ENCODE measurements at regions not wholly inside any gene's neighbourhood (a gene's known extent, or its start where the extent isn't known, plus 50 kb on each side); places are given as distances from the start of the nearest gene placed in this dataset.

DNA sequence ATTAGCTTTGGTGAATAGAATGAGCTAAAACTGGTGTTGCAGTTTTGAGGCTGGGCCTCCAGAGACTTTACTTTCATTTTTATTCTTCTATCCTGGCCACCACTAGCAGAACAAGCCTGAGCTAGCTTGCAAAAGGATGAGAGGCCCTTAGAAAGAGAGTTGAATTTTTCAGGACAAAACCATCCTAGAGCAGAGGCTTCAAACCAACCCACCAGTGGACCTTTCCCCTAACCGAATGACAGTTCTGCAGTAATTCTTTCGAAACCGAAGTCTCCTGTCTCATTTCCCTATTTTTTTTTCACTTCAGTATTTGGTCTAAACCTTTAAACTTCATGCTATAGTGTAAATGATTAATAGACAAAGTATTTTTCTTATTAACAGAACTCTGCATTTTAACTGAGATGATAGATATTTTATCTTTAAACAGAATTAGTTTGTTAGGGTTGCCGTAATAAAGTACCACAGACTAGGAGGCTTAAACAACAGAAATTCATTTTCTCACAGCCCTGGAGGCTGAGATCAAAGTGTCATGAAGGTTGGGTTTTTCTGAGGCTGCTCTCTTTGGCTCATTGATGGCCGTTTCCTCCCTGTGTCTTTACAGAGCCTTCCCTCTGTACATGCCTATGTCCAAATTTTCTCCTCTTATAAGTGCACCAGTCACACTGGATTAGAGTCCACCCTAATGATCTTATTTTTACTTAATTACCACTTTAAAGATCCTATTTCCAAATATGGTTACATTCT is 80.6 kb upstream of the PAK5 start:
- Histone ChIP-seq H3K4me3 (no peak overlapping the region), H3K27ac (no peak overlapping the region), H3K36me3 (no peaks in the 10 kb centered on the region), H3K4me1 (replicated peaks) (no peaks in the 10 kb centered on the region), H3K27me3 (replicated peaks; ENCODE audit: insufficient read depth) (no peaks in the 10 kb centered on the region), H3K9me3 (no peaks in the 10 kb centered on the region)
- no peak for TF ChIP-seq POLR2AphosphoS5 (IDR thresholded peaks at IDR 0.05)
- TF ChIP-seq POLR2A (IDR thresholded peaks at IDR 0.05) = no peak
- TF ChIP-seq, protein P1, sequence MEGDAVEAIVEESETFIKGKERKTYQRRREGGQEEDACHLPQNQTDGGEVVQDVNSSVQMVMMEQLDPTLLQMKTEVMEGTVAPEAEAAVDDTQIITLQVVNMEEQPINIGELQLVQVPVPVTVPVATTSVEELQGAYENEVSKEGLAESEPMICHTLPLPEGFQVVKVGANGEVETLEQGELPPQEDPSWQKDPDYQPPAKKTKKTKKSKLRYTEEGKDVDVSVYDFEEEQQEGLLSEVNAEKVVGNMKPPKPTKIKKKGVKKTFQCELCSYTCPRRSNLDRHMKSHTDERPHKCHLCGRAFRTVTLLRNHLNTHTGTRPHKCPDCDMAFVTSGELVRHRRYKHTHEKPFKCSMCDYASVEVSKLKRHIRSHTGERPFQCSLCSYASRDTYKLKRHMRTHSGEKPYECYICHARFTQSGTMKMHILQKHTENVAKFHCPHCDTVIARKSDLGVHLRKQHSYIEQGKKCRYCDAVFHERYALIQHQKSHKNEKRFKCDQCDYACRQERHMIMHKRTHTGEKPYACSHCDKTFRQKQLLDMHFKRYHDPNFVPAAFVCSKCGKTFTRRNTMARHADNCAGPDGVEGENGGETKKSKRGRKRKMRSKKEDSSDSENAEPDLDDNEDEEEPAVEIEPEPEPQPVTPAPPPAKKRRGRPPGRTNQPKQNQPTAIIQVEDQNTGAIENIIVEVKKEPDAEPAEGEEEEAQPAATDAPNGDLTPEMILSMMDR (IDR thresholded peaks at IDR 0.05) = no peak
- intact Hi-C loops (cut with DNase I) = no loop called here
- WGBS = 91% methylated on average over 5 of the region's 5 CpGs
- DNase-seq (ENCODE audit: low spot score) = no peak

DNA sequence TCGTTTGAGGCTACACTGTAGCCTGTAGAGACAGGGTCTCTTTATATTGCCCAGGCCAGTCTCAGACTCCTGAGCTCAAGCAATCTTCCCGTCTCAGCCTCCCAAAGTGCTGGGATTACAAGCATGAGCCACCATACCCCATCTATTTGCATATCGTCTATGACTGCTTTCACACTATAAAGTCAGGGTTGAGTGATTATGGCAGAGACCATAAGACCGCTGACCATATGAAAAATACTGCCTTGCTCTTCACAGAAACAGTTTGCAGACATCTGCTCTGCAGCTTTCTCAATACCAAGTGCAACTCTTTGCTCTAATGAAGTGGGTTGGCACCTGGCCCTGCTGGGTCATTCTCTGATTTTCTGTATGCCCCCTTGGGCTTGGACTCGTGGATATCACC is 79.5 kb upstream of the PAK5 start:
- Histone ChIP-seq H3K27ac (no peak overlapping the region), H3K4me3 (no peak overlapping the region), H3K27me3 (replicated peaks; ENCODE audit: insufficient read depth) (no peaks in the 10 kb centered on the region), H3K36me3 (no peaks in the 10 kb centered on the region), H3K4me1 (replicated peaks) (no peaks in the 10 kb centered on the region), H3K9me3 (no peaks in the 10 kb centered on the region)
- 86% methylated on average over 5 of the region's 5 CpGs for WGBS
- no peak for TF ChIP-seq POLR2A (IDR thresholded peaks at IDR 0.05)
- TF ChIP-seq, protein P1 (IDR thresholded peaks at IDR 0.05) = no peak
- no peak for TF ChIP-seq POLR2AphosphoS5 (IDR thresholded peaks at IDR 0.05)
- no peak for DNase-seq (ENCODE audit: low spot score)
- intact Hi-C loops (cut with DNase I) = no loop called here

DNA sequence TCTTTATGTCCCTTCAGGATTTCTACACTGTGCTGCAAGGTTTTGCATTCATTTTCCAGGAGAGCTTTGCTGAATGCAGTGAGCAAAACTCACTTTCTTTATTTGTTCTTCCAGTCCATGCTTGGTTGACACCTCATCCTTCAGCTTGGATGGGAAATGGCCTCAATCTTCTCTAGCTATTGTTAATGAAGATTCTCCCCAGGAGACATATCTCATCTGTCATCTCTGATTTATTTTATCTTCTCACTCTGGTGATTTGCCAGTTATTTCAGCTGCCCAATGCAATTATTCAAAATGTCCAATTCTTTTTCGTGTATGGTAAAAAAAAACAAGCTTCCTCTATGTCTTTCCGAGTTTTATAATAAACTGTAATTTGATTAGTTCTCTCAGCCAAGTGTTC is 77.9 kb upstream of the PAK5 start:
- Histone ChIP-seq H3K4me3 (no peak overlapping the region), H3K27ac (no peak overlapping the region), H3K36me3 (no peaks in the 10 kb centered on the region), H3K27me3 (replicated peaks; ENCODE audit: insufficient read depth) (no peaks in the 10 kb centered on the region), H3K9me3 (no peaks in the 10 kb centered on the region), H3K4me1 (replicated peaks) (no peaks in the 10 kb centered on the region)
- TF ChIP-seq POLR2AphosphoS5 (IDR thresholded peaks at IDR 0.05) (no peak), POLR2A (IDR thresholded peaks at IDR 0.05) (no peak)
- TF ChIP-seq, protein P1 (IDR thresholded peaks at IDR 0.05) = no peak
- intact Hi-C loops (cut with DNase I) = no loop called here
- DNase-seq (ENCODE audit: low spot score) = no peak
- 35% methylated on average over 2 of the region's 2 CpGs for WGBS

DNA sequence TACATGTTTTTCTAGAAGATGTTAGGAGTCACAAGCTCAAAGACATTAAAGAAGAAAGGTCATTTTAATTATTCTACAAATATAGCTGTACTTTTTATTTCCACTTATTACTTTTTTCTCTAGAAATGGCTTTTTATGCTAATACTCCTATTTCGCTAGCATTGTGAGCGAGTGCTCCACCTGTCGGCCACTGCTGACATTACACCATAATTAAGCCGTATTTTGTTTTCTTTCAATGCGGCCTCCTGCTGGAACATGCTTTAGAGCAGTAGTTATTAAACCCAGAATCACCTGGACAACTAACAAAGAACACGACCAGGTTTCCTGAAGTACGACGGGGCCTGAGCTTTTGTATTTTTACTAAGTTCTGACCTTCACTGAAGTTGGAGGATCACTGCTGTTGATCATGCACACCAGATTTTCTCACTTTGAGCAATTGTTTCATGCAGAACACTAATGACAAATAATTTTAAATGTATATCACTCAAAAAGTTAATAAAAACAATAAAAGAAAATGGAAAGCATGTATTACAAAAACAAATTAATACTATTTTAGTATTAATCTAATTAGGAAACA is 74.1 kb upstream of the PAK5 start:
- peak; percentile 35 for DNase-seq (ENCODE audit: low spot score)
- Histone ChIP-seq H3K36me3 (no peaks in the 10 kb centered on the region), H3K9me3 (no peaks in the 10 kb centered on the region), H3K4me3 (no peak overlapping the region), H3K27me3 (replicated peaks; ENCODE audit: insufficient read depth) (no peaks in the 10 kb centered on the region), H3K27ac (no peak overlapping the region), H3K4me1 (replicated peaks) (no peaks in the 10 kb centered on the region)
- no peak for TF ChIP-seq POLR2A (IDR thresholded peaks at IDR 0.05)
- TF ChIP-seq, protein P1 (IDR thresholded peaks at IDR 0.05) = peak; percentile 38 to 83 (median 72)
- no peak for TF ChIP-seq POLR2AphosphoS5 (IDR thresholded peaks at IDR 0.05)
- intact Hi-C loops (cut with DNase I) = loop anchor here (5.0 kb wide), 1 partner anchor 296 kb away; no protein-coding TSS in a partner anchor
- 1% methylated on average over 8 of the region's 8 CpGs for WGBS

DNA sequence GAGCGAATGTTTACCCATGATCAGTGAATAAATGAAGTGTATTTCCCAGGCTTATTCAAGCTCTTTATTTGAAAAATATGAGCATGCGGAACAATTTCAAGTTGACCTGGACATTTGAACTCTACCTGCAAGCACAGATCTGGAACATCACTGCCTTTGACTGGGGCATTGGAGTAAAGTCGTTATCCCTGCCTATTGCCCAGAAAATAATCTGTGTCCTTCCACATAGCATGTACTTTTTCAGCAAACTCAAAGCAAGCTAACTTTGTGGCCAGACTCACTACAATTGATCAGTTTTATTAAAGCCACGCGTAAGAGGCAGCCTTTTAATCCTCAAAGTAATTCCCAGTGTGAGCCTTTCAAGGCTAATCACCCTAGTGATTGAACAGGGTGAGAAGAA is 73.4 kb upstream of the PAK5 start:
- no peaks in the 10 kb centered on the region for H3K27me3 ChIP-seq (replicated peaks; ENCODE audit: insufficient read depth)
- no peak for DNase-seq (ENCODE audit: low spot score)
- intact Hi-C loops (cut with DNase I) = loop anchor here (5.0 kb wide), 1 partner anchor 295 kb away; no protein-coding TSS in a partner anchor
- 92% methylated on average over 5 of the region's 5 CpGs for WGBS
- H3K36me3 ChIP-seq = no peaks in the 10 kb centered on the region
- H3K9me3 ChIP-seq = no peaks in the 10 kb centered on the region
- H3K27ac ChIP-seq = no peak overlapping the region
- no peak overlapping the region for H3K4me3 ChIP-seq
- no peaks in the 10 kb centered on the region for H3K4me1 ChIP-seq (replicated peaks)
- TF ChIP-seq POLR2AphosphoS5 (IDR thresholded peaks at IDR 0.05) (no peak), POLR2A (IDR thresholded peaks at IDR 0.05) (no peak)
- TF ChIP-seq, protein P1 (IDR thresholded peaks at IDR 0.05) = no peak

Measured in prostate gland (tissue), 2 donors.